MM.1S (cell line): ENCODE measurements at regions not wholly inside any gene's neighbourhood (a gene's known extent, or its start where the extent isn't known, plus 50 kb on each side); places are given as distances from the start of the nearest gene placed in this dataset.
"Not testable (repeated sequence)": the region's sequence is repeated elsewhere in the genome, so short reads cannot be mapped to it uniquely, and the experiment has no call there.

ENCODE experiments used
- DNase-seq: peaks from one replicate; pipeline ENCODE4 v3.0.0-alpha.2; 2015
- H2AFZ ChIP-seq: fragments of 300-600 bp; sonication (generic); 2 replicates; pipeline ENCODE4 v1.6.0; 2016; ENCODE audit warnings: antibody characterized with exemption, low read length
- H3F3A ChIP-seq: fragments of 300-600 bp; sonication (generic); 2 replicates; pipeline ENCODE4 v1.6.1; 2016; ENCODE audit warnings: mild to moderate bottlenecking, antibody characterized with exemption, low read length, moderate library complexity, mixed read lengths; ENCODE audit not compliant: insufficient read depth
- H3K27ac ChIP-seq: fragments of 300-600 bp; sonication (generic); 2 replicates; pipeline ENCODE4 v1.5.1; 2016; ENCODE audit warnings: mild to moderate bottlenecking, low read length
- H3K27me3 ChIP-seq: fragments of 300-600 bp; sonication (generic); replicated peaks from 2 replicates; pipeline ENCODE4 v1.6.0; 2016; ENCODE audit warnings: low read length; ENCODE audit not compliant: insufficient read depth
- H3K36me3 ChIP-seq: fragments of 300-600 bp; sonication (generic); replicated peaks from 2 replicates; pipeline ENCODE4 v1.6.1; 2016; ENCODE audit warnings: mild to moderate bottlenecking, low read length, mixed read lengths; ENCODE audit not compliant: insufficient read depth
- H3K4me1 ChIP-seq: fragments of 300-600 bp; sonication (generic); 2 replicates; pipeline ENCODE4 v1.6.1; 2016; ENCODE audit warnings: low read length, mixed read lengths
- H3K4me2 ChIP-seq: fragments of 300-600 bp; sonication (generic); 2 replicates; pipeline ENCODE4 v1.6.0; 2016; ENCODE audit warnings: low read depth, low read length
- H3K4me3 ChIP-seq: fragments of 300-600 bp; sonication (generic); 2 replicates; pipeline ENCODE4 v1.5.1; 2016; ENCODE audit warnings: low read length, mixed read lengths
- H3K79me2 ChIP-seq: fragments of 300-600 bp; sonication (generic); 2 replicates; pipeline ENCODE4 v1.6.1; 2016; ENCODE audit warnings: mixed run types, low read length, mixed read lengths
- H3K9ac ChIP-seq: fragments of 300-600 bp; sonication (generic); 2 replicates; pipeline ENCODE4 v1.6.1; 2016; ENCODE audit warnings: low read length, mixed read lengths
- H3K9me2 ChIP-seq: fragments of 300-600 bp; sonication (generic); replicated peaks from 2 replicates; pipeline ENCODE4 v1.6.1; 2016; ENCODE audit warnings: mild to moderate bottlenecking, low read length, mixed read lengths; ENCODE audit not compliant: insufficient read depth
- H3K9me3 ChIP-seq: fragments of 300-600 bp; sonication (generic); replicated peaks from 2 replicates; pipeline ENCODE4 v1.6.1; 2016; ENCODE audit warnings: mild to moderate bottlenecking, low read length, mixed read lengths; ENCODE audit not compliant: insufficient read depth
- H4K20me1 ChIP-seq: fragments of 300-600 bp; sonication (generic); 2 replicates; pipeline ENCODE4 v1.6.1; 2016; ENCODE audit warnings: mild to moderate bottlenecking, low read length, moderate library complexity, mixed read lengths; ENCODE audit not compliant: insufficient read depth
- EZH2 ChIP-seq: fragments of 300-600 bp; sonication (generic); optimal IDR thresholded peaks from 2 replicates; pipeline ENCODE3; 2017; ENCODE audit warnings: low read depth, mild to moderate bottlenecking, antibody characterized with exemption, low read length, mixed read lengths
- EZH2phosphoT487 ChIP-seq: fragments of 300-600 bp; sonication (generic); IDR thresholded peaks from 2 replicates; pipeline ENCODE4 v1.6.1; 2018; ENCODE audit warnings: antibody characterized with exemption, low read length
- TF ChIP-seq, protein P1 (sequence below): fragments of 300-600 bp; sonication (generic); IDR thresholded peaks from 2 replicates; pipeline ENCODE4 v1.5.1; 2016; ENCODE audit warnings: antibody characterized with exemption, low read length, mixed read lengths

DNA sequence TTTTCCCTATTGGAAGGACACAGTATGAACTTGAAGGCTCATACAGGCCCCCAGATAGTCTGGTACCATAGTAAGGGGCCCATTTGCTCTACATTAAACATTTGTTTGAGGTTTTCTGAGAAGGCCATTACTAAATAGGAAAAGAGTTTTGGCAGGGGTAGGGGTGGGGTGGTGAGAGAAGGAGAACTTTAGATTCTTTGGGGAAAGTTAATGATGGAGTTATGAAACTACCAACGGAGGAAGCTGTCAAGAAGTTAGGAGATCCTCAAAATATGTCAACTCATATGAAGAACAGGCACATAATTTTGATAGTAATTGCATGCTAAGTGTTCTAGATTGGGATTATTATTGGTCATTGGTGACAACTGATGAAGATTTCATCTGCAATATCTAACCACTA lies 114.7 kb downstream of the TAF11L14 start:
- Histone ChIP-seq H3K27me3 (no peaks in the 10 kb centered on the region), H2AFZ (no peak overlapping the region), H3K36me3 (no peaks in the 10 kb centered on the region), H3K4me3 (no peak overlapping the region), H3K9me2 (no peaks in the 10 kb centered on the region), H3K9ac (no peak overlapping the region), H4K20me1 (no peaks in the 10 kb centered on the region), H3K27ac (no peak overlapping the region), H3F3A (no peaks in the 10 kb centered on the region), H3K9me3 (no peaks in the 10 kb centered on the region), H3K4me1 (no peaks in the 10 kb centered on the region), H3K79me2 (no peaks in the 10 kb centered on the region), H3K4me2 (no peak overlapping the region)
- DNase-seq = no peak
- no peak for TF ChIP-seq EZH2phosphoT487
- TF ChIP-seq EZH2 = no peak
- TF ChIP-seq, protein P1, sequence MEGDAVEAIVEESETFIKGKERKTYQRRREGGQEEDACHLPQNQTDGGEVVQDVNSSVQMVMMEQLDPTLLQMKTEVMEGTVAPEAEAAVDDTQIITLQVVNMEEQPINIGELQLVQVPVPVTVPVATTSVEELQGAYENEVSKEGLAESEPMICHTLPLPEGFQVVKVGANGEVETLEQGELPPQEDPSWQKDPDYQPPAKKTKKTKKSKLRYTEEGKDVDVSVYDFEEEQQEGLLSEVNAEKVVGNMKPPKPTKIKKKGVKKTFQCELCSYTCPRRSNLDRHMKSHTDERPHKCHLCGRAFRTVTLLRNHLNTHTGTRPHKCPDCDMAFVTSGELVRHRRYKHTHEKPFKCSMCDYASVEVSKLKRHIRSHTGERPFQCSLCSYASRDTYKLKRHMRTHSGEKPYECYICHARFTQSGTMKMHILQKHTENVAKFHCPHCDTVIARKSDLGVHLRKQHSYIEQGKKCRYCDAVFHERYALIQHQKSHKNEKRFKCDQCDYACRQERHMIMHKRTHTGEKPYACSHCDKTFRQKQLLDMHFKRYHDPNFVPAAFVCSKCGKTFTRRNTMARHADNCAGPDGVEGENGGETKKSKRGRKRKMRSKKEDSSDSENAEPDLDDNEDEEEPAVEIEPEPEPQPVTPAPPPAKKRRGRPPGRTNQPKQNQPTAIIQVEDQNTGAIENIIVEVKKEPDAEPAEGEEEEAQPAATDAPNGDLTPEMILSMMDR = no peak

DNA sequence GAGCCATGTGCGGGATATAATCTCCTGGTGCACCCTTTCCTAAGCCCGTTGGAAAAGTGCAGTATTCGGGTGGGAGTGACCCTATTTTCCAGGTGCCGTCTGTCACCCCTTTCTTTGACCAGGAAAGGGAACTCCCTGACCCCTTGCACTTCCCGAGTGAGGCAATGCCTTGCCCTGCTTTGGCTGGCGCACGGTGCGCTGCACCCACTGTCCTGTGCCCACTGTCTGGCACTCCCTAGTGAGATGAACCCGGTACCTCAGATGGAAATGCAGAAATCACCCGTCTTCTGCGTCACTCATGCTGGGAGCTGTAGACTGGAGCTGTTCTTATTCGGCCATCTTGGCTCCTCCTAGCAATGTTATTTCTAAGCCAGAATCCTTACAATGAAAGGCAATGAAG lies 121.1 kb downstream of the TAF11L14 start:
- H3K36me3 ChIP-seq, H4K20me1 ChIP-seq, H3K9ac ChIP-seq, H3K9me3 ChIP-seq, H3K27me3 ChIP-seq, H2AFZ ChIP-seq, H3K4me1 ChIP-seq, H3K4me2 ChIP-seq, H3F3A ChIP-seq, H3K4me3 ChIP-seq, H3K27ac ChIP-seq, DNase-seq, H3K79me2 ChIP-seq, H3K9me2 ChIP-seq: not testable (repeated sequence)

DNA sequence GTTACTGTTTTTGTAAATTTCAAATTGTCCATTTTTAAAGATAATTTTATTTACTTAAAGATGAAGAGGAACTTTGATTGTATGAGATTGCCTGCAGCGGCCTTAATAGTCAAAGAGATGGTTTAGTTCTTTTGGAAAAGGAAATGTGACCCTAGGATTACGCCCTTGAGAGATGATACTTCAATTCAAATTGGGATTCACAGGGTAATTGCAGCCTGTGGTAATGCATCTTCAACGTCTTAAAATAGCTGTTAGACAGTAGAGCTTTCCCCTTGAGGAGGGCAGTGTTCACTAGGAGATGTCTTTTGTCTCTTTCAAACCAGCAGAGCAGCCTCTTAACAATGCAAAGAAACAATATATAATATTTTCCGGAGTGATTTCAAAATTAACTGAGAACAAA lies 127.1 kb downstream of the TAF11L14 start:
- no peaks in the 10 kb centered on the region for H3K36me3 ChIP-seq
- no peak overlapping the region for H3K27ac ChIP-seq
- H3K4me2 ChIP-seq = no peak overlapping the region
- TF ChIP-seq EZH2phosphoT487 = no peak
- no peak for TF ChIP-seq EZH2
- TF ChIP-seq, protein P1 = no peak
- no peaks in the 10 kb centered on the region for H3K9me2 ChIP-seq
- no peaks in the 10 kb centered on the region for H3K79me2 ChIP-seq
- H4K20me1 ChIP-seq = no peaks in the 10 kb centered on the region
- no peak overlapping the region for H3K4me3 ChIP-seq
- H3F3A ChIP-seq = no peaks in the 10 kb centered on the region
- H3K27me3 ChIP-seq = no peaks in the 10 kb centered on the region
- DNase-seq = no peak
- H3K9me3 ChIP-seq = no peaks in the 10 kb centered on the region
- no peaks in the 10 kb centered on the region for H3K4me1 ChIP-seq
- H2AFZ ChIP-seq = no peak overlapping the region
- H3K9ac ChIP-seq = no peak overlapping the region

DNA sequence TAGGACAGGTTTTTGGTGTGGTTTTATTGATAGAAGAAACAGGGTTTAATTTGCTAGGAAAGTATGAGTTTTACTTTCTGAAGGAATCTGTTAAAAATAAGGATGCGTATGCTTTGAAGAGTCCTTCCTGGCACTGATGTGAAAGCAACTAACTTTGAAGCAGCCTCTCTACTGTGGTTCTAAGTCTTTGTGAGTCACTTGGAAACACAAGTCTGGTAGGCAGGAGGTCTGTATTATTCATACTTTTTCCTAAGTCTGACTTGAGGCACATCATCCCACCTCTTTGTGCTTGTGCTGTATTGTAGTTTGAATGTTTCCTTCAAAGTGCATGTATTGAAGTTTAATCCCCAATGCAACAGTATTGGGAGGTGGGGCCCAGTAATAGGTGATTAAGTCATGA lies 129.0 kb downstream of the TAF11L14 start:
- no peaks in the 10 kb centered on the region for H3K9me2 ChIP-seq
- no peaks in the 10 kb centered on the region for H3K79me2 ChIP-seq
- H3F3A ChIP-seq = no peaks in the 10 kb centered on the region
- no peaks in the 10 kb centered on the region for H4K20me1 ChIP-seq
- H3K4me3 ChIP-seq = no peak overlapping the region
- H3K4me1 ChIP-seq = no peaks in the 10 kb centered on the region
- no peaks in the 10 kb centered on the region for H3K36me3 ChIP-seq
- TF ChIP-seq EZH2phosphoT487 = no peak
- TF ChIP-seq EZH2 = no peak
- TF ChIP-seq, protein P1 = no peak
- no peak overlapping the region for H3K4me2 ChIP-seq
- H3K9ac ChIP-seq = no peak overlapping the region
- no peak overlapping the region for H2AFZ ChIP-seq
- H3K27me3 ChIP-seq = no peaks in the 10 kb centered on the region
- no peak overlapping the region for H3K27ac ChIP-seq
- DNase-seq = no peak
- H3K9me3 ChIP-seq = no peaks in the 10 kb centered on the region
